ENCODE measurements at regions not wholly inside any gene's neighbourhood (a gene's known extent, or its start where the extent isn't known, plus 50 kb on each side); places are given as distances from the start of the nearest gene placed in this dataset.

- no peak for TF ChIP-seq EZH2 (IDR thresholded peaks at IDR 0.05)
- no peak for TF ChIP-seq POLR2AphosphoS5 (IDR thresholded peaks at IDR 0.05; ENCODE audit: borderline replicate concordance, low read depth, low read length)
Observed at GRCh38 chr2:187187519-187187918, 260.5 kb downstream of the CALCRL start.

All from SK-N-MC (cell line).